NT2/D1 (cell line): ENCODE measurements at regions not wholly inside any gene's neighbourhood (a gene's known extent, or its start where the extent isn't known, plus 50 kb on each side); places are given as distances from the start of the nearest gene placed in this dataset.

Source experiments
- SUZ12 ChIP-seq: IDR thresholded peaks from 2 replicates; pipeline ENCODE4 v1.6.1; 2011; ENCODE audit not compliant: insufficient read length, insufficient read depth; ENCODE audit errors: extremely low read depth
- ZNF274 ChIP-seq: IDR thresholded peaks from 2 replicates; pipeline ENCODE4 v1.6.1; 2011; ENCODE audit warnings: mild to moderate bottlenecking, low read depth, low read length

DNA sequence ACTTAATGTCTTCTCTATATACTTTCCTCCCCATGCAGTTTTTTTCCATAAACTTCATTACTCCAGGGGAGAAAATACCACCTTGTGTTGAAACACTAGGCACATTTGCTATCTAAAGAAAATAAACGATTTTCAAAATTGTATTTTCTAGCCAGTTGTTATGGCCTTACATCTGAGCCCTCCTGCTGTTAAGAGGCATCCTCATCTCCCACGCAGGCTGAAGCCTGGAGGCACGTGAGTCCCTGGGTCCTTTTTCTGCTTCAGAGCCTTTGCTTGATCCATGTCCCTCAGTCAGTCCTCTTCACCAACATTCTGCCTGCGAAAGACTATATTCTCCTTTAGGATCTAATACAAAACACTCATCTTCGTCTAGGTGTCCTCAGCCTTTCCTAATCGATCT lies 479.6 kb upstream of the ZNF717 start:
- TF ChIP-seq ZNF274, result no peak
- TF ChIP-seq SUZ12, result no peak
